ENCODE measurements at regions not wholly inside any gene's neighbourhood (a gene's known extent, or its start where the extent isn't known, plus 50 kb on each side); places are given as distances from the start of the nearest gene placed in this dataset.

DNA sequence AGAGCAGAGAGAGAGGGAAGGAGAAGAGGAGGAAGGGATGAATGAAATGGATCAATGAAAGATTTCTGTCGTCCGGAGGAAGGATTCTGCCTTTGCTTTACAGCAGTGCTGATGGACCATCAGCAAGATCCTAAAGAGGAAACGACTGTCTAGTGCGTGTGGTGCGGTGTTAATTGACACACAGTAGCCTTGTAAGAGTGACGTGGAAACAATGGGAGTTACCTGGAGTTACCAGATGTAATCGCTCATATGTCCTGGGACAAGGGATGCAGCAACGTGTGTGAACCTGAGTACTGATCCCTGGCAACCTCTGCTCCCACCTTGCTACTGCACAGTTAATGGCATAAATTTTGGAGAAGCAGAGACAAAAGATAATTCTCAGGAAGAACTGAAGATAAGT, 62.6 kb upstream of the TPRG1 start:
- TF ChIP-seq, protein P1, sequence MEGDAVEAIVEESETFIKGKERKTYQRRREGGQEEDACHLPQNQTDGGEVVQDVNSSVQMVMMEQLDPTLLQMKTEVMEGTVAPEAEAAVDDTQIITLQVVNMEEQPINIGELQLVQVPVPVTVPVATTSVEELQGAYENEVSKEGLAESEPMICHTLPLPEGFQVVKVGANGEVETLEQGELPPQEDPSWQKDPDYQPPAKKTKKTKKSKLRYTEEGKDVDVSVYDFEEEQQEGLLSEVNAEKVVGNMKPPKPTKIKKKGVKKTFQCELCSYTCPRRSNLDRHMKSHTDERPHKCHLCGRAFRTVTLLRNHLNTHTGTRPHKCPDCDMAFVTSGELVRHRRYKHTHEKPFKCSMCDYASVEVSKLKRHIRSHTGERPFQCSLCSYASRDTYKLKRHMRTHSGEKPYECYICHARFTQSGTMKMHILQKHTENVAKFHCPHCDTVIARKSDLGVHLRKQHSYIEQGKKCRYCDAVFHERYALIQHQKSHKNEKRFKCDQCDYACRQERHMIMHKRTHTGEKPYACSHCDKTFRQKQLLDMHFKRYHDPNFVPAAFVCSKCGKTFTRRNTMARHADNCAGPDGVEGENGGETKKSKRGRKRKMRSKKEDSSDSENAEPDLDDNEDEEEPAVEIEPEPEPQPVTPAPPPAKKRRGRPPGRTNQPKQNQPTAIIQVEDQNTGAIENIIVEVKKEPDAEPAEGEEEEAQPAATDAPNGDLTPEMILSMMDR (IDR thresholded peaks at IDR 0.05), result no peak
- TF ChIP-seq POLR2AphosphoS5 (IDR thresholded peaks at IDR 0.05), result no peak

Measured in esophagus muscularis mucosa (tissue), 3 donors.